LNCAP (cell line): ENCODE measurements at regions not wholly inside any gene's neighbourhood (a gene's known extent, or its start where the extent isn't known, plus 50 kb on each side); places are given as distances from the start of the nearest gene placed in this dataset.

Experiments used
- TF ChIP-seq, protein P1 (sequence below): fragments of 450-650 bp; IDR thresholded peaks from 2 replicates; pipeline ENCODE4 v1.5.1; 2017; ENCODE audit warnings: mild to moderate bottlenecking

DNA sequence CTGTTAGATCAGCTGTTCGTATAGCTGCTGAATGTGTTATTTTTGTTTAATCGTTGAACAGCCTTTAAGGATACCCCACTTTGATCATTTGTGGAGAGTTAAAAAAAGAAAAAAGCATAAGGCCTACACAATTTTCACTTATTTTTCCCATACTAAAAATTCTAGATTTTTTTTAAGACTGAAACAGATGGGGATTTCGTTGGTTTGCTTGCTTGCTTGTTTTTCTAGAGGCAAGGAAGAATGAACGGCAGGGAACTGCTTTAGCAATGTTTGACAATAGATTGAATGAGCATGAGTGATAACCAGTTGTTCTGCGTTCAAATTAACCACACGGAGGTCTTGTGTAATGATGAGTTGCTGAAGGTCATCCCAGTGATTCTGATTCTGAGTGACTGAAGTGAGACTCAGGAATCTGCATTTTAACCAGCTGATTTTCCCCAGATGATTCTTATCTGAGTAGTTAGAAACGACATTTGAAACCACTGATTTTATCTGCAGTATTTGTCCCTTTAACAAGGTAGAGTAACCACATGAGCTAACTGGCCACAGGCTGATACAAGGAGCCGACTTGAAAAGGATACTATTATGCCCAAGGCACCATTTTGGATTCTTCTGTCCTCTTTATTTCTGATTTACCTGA, 85.9 kb downstream of the GPR37 start:
- TF ChIP-seq, protein P1, sequence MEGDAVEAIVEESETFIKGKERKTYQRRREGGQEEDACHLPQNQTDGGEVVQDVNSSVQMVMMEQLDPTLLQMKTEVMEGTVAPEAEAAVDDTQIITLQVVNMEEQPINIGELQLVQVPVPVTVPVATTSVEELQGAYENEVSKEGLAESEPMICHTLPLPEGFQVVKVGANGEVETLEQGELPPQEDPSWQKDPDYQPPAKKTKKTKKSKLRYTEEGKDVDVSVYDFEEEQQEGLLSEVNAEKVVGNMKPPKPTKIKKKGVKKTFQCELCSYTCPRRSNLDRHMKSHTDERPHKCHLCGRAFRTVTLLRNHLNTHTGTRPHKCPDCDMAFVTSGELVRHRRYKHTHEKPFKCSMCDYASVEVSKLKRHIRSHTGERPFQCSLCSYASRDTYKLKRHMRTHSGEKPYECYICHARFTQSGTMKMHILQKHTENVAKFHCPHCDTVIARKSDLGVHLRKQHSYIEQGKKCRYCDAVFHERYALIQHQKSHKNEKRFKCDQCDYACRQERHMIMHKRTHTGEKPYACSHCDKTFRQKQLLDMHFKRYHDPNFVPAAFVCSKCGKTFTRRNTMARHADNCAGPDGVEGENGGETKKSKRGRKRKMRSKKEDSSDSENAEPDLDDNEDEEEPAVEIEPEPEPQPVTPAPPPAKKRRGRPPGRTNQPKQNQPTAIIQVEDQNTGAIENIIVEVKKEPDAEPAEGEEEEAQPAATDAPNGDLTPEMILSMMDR = no peak

GRCh38 chr7:124679146-124679545, 86.4 kb downstream of the GPR37 start:
- TF ChIP-seq, protein P1 = no peak

DNA sequence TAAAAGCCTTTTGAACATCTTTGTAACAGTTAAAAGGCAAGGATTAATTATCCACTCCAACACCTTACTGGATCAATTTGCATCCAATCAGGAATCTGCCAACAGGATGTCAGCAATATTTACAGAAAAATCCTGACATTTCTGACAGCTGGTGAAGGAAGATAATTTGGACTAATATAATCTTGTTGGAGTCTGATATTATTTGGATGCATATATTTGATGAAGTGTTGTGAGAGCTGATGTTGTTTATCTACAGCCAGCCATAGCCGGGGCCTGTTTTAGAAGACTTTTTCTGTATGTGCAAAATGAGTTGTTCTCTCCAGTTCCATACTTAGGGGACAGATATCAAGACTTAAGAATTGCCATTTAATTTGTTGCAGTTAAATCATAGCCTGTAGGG, 91.1 kb downstream of the GPR37 start:
- TF ChIP-seq, protein P1 = no peak

GRCh38 chr7:124672011-124672410, 93.6 kb downstream of the GPR37 start:
- TF ChIP-seq, protein P1 = no peak

- TF ChIP-seq, protein P1 = no peak
These were observed 98.1 kb downstream of the GPR37 start for GRCh38 chr7:124667312-124668153.

DNA sequence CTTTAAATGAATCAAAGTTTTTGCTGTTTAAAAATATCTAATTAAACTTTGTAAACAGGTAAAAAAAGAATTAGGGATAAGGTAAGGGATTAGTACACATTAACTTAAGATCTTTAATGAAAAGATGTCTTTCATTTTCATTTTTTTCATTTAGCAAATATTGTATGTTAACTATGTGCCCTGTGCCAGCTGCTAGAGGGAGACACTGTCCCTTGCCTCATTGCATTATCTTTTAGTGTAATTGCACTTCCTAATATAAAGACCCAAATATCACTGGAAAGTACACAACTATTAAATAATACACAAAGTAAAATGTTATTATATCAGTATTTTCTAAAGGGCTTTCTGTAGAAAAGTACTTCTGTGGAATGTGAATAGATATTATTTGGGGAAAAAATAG, 102.7 kb downstream of the GPR37 start:
- TF ChIP-seq, protein P1 = peak; percentile 63

DNA sequence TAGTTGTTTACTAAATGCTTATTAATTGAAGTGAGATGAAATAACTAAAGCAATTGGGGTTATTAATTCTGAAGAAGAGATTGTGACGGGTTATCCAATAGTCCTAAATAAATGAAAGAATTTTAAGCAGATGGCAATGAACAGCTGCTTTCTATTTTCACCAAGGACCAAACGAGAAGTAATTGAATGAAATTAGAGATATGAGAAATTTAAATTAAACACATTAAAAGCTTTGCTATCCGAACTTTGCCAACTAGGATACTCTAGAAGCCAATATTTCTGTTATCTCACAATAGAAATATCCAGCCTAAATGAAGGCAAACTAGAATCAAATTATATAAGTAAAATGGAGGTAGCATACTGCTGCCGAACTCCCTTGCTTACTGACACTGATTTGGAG, 103.2 kb downstream of the GPR37 start:
- TF ChIP-seq, protein P1 = no peak
